GM19395 (cell line): ENCODE measurements at regions not wholly inside any gene's neighbourhood (a gene's known extent, or its start where the extent isn't known, plus 50 kb on each side); places are given as distances from the start of the nearest gene placed in this dataset.

ENCODE experiments used
- ATAC-seq: cut with Tn5 transposase; IDR thresholded peaks from one replicate; pipeline ENCODE4 v1.9.1; 2021; ENCODE audit warnings: mild to moderate bottlenecking, moderate library complexity; ENCODE audit not compliant: unreplicated experiment

DNA sequence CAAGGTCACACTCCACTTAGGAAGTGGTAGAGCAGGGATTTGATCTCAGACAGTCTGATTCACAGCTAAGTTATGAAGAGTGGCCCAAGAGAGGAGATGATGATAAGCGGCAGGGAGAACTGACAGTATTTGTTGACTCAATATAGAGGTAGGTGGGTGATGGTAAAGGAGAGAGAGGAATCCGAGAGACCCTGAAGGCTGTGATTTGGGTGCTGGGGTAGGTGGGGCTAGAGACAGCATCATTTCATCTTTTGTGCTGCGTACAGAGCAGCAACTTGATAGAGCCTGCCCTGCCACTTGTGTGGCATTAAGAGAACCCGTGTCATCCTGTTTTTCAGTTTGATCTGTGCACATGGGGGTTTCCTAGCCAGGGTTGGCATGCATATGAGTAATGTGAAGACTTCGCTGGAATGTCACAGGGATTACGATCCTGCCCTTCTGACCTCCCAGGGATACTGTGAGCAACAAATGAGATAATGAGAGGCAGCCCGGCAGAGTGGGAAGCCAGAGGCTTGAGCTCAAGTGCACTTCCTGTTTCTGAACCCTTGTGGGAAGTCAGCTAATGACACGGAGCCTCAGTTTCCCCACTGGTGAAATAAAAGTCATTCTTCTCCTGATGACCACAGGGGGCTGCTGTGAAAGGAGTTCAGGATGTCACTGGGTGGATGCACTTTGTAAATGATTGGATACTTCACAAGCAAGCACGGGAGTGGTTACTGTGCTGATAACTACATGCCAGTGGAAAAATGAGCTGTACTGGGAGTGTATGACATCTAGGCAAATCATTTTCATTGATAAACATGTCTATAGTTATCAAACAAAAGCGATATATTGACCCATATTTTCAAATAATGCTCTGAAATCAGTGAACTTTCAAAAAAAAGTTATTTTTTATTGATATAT, 59.5 kb upstream of the IGF1 start:
- no peak for ATAC-seq

DNA sequence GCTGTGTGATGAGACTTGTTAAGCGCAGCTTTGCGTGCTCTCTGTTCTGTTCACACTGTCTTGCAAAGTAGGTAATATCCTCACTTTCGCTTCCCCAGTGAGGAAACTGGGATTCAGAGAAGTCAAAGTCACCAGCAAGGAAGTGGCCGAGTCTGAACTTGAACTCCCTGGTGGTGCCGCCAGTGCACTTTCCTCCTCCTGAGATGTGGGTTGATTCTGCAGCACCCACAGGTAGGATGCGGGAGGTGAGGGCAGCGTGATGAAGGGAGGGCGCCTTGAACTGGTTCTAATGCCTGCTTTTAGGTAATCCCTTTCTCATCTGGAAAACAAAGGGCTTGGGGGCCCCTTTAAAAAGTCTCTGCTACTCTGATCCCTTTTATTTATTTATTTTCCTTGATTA, 54.9 kb upstream of the IGF1 start:
- no peak for ATAC-seq

DNA sequence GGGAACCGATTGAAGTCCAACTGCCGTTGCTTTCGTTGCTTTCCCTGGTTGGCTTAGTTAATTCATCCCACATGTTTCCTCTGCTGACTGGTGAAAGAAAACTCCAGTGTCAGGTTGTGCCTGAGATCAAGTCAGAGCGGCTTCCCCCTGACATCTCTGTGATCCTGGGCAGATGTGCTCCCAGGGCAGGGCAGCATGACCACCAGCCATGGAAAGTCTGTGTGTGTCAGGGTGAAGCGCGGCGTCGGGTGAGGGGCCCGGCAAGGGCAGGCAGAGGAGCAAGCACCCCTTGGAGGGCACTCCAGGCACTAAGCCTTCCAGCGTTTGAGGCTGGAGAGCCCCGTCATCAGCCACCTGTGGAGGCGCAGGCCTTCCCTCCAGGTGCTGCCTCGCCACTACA, 54.5 kb upstream of the IGF1 start:
- ATAC-seq = no peak

DNA sequence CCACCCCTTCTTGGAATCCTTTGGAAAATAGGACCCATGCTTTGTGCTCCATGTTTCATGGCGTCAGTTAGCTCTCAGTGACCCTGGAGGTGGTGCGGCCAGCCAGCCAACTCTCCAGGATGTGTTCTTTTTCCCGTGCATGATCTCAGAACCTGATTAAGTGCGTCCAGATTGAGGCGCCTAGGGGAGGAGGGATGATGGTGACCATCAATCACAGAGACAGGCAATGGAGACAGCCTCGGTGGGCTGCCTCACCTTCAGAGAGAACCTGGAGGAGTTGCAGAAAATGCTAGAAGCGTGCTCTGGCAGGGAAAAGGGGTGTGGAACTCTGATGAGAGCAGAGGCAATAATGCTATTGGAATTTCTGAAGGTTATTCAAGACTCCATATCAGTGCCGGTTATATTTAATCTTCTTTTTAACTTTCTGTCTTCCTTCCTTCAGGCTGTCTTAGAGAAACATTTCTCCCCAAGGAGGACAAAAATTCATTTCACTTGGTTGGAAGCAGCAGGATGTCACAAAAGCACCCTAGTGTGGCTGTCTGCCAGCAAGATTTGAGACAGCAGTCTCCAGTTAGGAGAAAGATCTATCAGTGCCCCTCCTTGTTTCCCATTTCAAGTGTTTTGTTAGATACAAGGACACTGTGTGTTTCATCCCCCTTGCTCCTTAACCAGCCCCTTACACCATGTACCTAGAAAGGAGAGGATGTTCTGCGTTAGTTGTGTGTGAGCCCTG, 53.3 kb upstream of the IGF1 start:
- ATAC-seq = no peak
